Left ventricle myocardium inferior (tissue), 1 donor: ENCODE measurements at regions not wholly inside any gene's neighbourhood (a gene's known extent, or its start where the extent isn't known, plus 50 kb on each side); places are given as distances from the start of the nearest gene placed in this dataset.
A peak's percentile ranks its signal among the peaks of the same experiment; 100 is the strongest.

ENCODE experiments used
- DNase-seq: peaks from one replicate; pipeline ENCODE4 v3.0.0-alpha.2; 2020
- H3K27ac ChIP-seq: fragments of 200-600 bp; replicated peaks from 2 replicates; pipeline ENCODE4 v1.8.0; 2021
- H3K27me3 ChIP-seq: fragments of 200-600 bp; 2 replicates; pipeline ENCODE4 v1.8.0; 2021; ENCODE audit warnings: low read depth
- H3K36me3 ChIP-seq: fragments of 200-600 bp; 2 replicates; pipeline ENCODE4 v1.8.0; 2021
- H3K4me1 ChIP-seq: fragments of 200-600 bp; 2 replicates; pipeline ENCODE4 v1.8.0; 2021
- H3K4me3 ChIP-seq: fragments of 200-600 bp; 2 replicates; pipeline ENCODE4 v1.8.0; 2021; ENCODE audit warnings: mild to moderate bottlenecking, moderate library complexity
- H3K9me3 ChIP-seq: fragments of 200-600 bp; replicated peaks from 2 replicates; pipeline ENCODE4 v1.8.0; 2021
- intact Hi-C: fragments of 100-400 bp; cut with micrococcal nuclease; formaldehyde crosslinking; loops from one replicate; pipeline ENCODE4 v1.11.0; 2022
- TF ChIP-seq, protein P1 (sequence below): fragments of 200-600 bp; IDR thresholded peaks from 2 replicates; pipeline ENCODE4 v1.8.0; 2021; ENCODE audit warnings: antibody characterized with exemption, mild to moderate bottlenecking, borderline replicate concordance
- donor health status: DM: no; HTN: yes; CAD: no; lungs with severe emphysema.

DNA sequence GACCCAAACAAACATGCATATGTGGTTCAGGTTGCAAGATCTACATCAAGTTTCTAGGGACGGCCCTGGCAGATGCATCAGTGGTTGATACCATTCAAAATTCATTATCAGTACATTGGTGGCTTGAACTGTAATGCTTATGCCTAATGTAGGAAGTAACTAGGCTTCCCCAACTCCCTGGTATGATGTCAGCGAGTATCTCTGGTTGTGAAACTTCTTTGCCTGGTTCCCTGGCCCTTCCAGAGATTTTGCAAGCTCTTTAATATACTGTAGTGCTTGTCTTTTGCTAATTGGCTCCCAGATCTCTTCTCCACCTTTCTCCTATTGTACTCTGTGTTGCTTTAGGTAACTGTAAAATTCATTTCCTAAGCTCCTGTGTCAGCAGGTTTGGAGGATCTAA, 114.8 kb upstream of the RARB start:
- Histone ChIP-seq H3K27ac (no peak overlapping the region), H3K27me3 (no peaks in the 10 kb centered on the region), H3K9me3 (no peaks in the 10 kb centered on the region), H3K4me3 (no peak overlapping the region), H3K36me3 (no peaks in the 10 kb centered on the region), H3K4me1 (no peaks in the 10 kb centered on the region)
- intact Hi-C loops: no loop called here
- TF ChIP-seq, protein P1, sequence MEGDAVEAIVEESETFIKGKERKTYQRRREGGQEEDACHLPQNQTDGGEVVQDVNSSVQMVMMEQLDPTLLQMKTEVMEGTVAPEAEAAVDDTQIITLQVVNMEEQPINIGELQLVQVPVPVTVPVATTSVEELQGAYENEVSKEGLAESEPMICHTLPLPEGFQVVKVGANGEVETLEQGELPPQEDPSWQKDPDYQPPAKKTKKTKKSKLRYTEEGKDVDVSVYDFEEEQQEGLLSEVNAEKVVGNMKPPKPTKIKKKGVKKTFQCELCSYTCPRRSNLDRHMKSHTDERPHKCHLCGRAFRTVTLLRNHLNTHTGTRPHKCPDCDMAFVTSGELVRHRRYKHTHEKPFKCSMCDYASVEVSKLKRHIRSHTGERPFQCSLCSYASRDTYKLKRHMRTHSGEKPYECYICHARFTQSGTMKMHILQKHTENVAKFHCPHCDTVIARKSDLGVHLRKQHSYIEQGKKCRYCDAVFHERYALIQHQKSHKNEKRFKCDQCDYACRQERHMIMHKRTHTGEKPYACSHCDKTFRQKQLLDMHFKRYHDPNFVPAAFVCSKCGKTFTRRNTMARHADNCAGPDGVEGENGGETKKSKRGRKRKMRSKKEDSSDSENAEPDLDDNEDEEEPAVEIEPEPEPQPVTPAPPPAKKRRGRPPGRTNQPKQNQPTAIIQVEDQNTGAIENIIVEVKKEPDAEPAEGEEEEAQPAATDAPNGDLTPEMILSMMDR: no peak
- DNase-seq: no peak

DNA sequence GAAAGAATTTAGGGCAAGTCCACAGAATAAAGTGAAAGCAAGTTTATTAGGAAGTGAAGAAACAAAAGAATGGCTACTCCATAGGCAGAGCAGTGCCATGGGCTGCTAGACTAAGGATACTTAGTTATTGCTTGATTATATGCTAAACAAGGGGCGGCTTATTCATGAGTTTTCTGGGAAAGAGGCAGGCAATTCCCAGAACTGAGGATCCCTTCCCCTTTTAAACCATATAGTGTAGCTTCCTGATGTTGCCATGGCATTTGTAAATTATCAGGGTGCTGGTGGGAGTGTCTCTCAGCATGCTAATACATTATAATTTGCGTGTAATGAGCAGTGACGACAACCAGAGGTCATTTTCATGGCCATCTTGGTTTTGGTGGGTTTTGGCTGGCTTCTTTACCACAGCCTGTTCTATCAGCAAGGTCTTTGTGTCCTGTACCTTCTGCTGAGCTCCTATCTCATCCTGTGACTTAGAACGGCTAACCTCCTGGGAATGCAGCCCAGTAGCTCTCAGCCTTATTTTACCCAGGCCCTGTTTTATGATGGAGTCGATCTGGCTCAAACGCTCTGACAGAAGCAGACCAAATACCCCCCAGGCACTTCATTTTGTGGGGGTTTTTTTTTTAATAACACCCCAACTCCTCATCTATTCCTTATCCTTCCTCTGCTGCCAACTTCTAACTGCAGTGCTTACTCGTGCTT, 103.0 kb upstream of the RARB start:
- intact Hi-C loops: no loop called here
- H3K27ac ChIP-seq: peak overlapping the region; percentile 54
- peaks cover 22% of the 10 kb centered on the region for H3K4me1 ChIP-seq
- H3K4me3 ChIP-seq: no peak overlapping the region
- peaks cover 15% of the 10 kb centered on the region for H3K9me3 ChIP-seq
- H3K36me3 ChIP-seq: no peaks in the 10 kb centered on the region
- TF ChIP-seq, protein P1: no peak
- no peaks in the 10 kb centered on the region for H3K27me3 ChIP-seq
- DNase-seq: no peak

DNA sequence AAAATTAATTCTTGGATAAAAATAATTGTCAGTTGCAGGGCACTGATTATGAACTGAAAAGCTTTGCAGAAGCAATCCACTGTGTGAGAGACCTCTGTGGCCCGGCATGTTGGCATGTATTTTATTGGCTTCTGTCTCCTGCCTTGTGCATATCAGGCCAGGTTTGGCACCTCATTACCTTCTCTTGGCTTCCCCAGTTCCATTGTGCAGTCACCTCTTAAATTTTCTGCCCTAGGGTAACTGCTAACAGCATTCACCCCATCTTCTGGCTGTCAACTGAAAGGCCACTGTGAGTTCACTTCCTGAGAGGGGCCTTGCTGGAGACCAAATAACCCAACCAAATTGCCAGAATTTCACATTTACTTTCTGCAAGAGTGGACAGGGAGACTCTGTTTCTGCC, 92.7 kb upstream of the RARB start:
- intact Hi-C loops: no loop called here
- TF ChIP-seq, protein P1: no peak
- peaks cover 15% of the 10 kb centered on the region for H3K9me3 ChIP-seq
- H3K4me3 ChIP-seq: no peak overlapping the region
- H3K4me1 ChIP-seq: no peaks in the 10 kb centered on the region
- H3K36me3 ChIP-seq: no peaks in the 10 kb centered on the region
- no peak for DNase-seq
- no peak overlapping the region for H3K27ac ChIP-seq
- H3K27me3 ChIP-seq: no peaks in the 10 kb centered on the region

DNA sequence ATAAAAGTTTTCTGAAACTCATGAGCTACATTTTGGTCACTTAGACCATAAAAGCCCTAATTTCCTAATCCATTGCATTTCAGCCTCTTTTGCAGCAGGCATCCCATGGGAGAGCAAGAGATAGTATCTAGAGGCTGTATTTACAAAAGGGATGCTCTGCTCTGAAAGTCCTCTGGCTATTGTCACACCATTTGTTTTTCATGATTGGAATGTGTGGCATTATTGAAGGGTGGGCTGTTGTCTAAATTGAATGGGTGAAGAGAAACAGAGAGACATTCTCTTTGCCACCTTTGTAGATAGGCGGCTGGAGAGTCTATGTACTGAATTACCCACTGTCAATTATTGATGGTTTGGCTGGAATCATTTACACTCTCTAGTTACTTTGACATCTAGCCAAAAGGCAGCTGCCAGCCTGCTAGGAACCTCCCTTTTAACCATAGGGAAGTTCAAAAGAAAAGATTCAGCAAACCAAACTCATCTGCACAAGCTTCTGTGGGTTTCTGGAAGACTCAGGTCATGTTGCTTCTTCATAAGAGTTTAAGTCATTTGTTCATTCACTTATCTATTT, 89.8 kb upstream of the RARB start:
- no peaks in the 10 kb centered on the region for H3K9me3 ChIP-seq
- H3K27me3 ChIP-seq: no peaks in the 10 kb centered on the region
- no peak for DNase-seq
- intact Hi-C loops: no loop called here
- TF ChIP-seq, protein P1: no peak
- no peak overlapping the region for H3K4me3 ChIP-seq
- no peak overlapping the region for H3K27ac ChIP-seq
- no peaks in the 10 kb centered on the region for H3K36me3 ChIP-seq
- H3K4me1 ChIP-seq: no peaks in the 10 kb centered on the region

DNA sequence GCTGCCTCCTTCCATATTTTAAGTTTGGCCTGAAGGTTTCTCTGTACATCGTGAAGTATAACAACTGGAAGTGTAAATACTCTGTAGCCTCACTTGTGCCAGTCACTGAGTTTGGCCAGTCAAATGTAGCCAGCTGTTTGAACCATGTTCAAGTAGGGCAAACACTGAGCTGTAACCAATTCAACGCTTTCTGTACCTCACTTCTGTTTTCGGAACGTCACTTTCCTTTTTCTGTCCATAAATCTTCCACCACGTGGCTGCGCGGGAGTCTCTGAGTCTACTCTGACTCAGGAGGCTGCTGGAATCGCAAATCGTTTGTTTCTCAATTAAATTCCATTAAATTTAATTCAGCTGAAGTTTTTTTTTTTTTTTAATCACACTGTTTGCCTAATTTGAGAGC, 88.8 kb upstream of the RARB start:
- DNase-seq: no peak
- TF ChIP-seq, protein P1: no peak
- no peaks in the 10 kb centered on the region for H3K4me1 ChIP-seq
- intact Hi-C loops: no loop called here
- H3K9me3 ChIP-seq: no peaks in the 10 kb centered on the region
- no peaks in the 10 kb centered on the region for H3K27me3 ChIP-seq
- H3K4me3 ChIP-seq: no peak overlapping the region
- H3K36me3 ChIP-seq: no peaks in the 10 kb centered on the region
- no peak overlapping the region for H3K27ac ChIP-seq
